NB4 (cell line): ENCODE measurements at regions not wholly inside any gene's neighbourhood (a gene's known extent, or its start where the extent isn't known, plus 50 kb on each side); places are given as distances from the start of the nearest gene placed in this dataset.

Source experiments
- MYC ChIP-seq: IDR thresholded peaks from 2 replicates; pipeline ENCODE4 v1.6.1; 2011; ENCODE audit warnings: low read depth, low read length
- POLR2A ChIP-seq: IDR thresholded peaks from 2 replicates; pipeline ENCODE4 v1.6.1; 2011; ENCODE audit warnings: mild to moderate bottlenecking; ENCODE audit not compliant: insufficient read length; ENCODE audit errors: extremely low read depth
- TF ChIP-seq, protein P1 (sequence below): IDR thresholded peaks from one replicate; pipeline ENCODE4 v1.5.1; 2012; ENCODE audit warnings: low read depth, low read length
- TF ChIP-seq, protein P2 (sequence below): IDR thresholded peaks from 2 replicates; pipeline ENCODE4 v1.6.1; 2011; ENCODE audit warnings: low read depth, low read length

DNA sequence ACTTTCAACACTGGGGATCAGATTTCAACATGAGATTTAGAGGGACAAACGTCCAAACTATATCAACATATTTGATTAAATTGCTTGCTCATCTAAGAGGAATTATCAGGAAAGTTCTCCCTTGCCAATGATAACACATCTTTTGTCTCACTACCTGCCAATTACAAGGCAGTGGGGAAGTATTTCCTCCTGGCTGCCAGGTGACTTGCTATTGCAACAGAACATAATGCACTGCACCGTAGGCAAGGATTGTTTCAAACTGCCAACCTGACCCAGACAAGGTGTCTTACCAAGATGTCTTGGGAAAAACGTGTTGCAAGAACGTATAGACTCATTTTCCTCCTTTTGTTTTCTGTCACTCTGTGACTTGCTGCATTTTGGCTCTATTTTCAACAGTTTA, 711.6 kb downstream of the METTL15 start:
- TF ChIP-seq POLR2A: no peak
- TF ChIP-seq, protein P1, sequence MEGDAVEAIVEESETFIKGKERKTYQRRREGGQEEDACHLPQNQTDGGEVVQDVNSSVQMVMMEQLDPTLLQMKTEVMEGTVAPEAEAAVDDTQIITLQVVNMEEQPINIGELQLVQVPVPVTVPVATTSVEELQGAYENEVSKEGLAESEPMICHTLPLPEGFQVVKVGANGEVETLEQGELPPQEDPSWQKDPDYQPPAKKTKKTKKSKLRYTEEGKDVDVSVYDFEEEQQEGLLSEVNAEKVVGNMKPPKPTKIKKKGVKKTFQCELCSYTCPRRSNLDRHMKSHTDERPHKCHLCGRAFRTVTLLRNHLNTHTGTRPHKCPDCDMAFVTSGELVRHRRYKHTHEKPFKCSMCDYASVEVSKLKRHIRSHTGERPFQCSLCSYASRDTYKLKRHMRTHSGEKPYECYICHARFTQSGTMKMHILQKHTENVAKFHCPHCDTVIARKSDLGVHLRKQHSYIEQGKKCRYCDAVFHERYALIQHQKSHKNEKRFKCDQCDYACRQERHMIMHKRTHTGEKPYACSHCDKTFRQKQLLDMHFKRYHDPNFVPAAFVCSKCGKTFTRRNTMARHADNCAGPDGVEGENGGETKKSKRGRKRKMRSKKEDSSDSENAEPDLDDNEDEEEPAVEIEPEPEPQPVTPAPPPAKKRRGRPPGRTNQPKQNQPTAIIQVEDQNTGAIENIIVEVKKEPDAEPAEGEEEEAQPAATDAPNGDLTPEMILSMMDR: no peak
- TF ChIP-seq, protein P2, sequence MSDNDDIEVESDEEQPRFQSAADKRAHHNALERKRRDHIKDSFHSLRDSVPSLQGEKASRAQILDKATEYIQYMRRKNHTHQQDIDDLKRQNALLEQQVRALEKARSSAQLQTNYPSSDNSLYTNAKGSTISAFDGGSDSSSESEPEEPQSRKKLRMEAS: no peak
- no peak for TF ChIP-seq MYC
